ENCODE measurements at regions not wholly inside any gene's neighbourhood (a gene's known extent, or its start where the extent isn't known, plus 50 kb on each side); places are given as distances from the start of the nearest gene placed in this dataset.

GRCh38 chr1:104852151-104852550 is 1102.5 kb downstream of the AMY1C start:
- TF ChIP-seq CTCF (IDR thresholded peaks at IDR 0.05; ENCODE audit: poor library complexity) (no peak), EZH2phosphoT487 (IDR thresholded peaks at IDR 0.05; ENCODE audit: low read depth, severe bottlenecking, unreplicated experiment) (no peak)
